Keratinocyte (primary cell): ENCODE measurements at regions not wholly inside any gene's neighbourhood (a gene's known extent, or its start where the extent isn't known, plus 50 kb on each side); places are given as distances from the start of the nearest gene placed in this dataset.
A peak's percentile ranks its signal among the peaks of the same experiment; 100 is the strongest.

Source experiments
- DNase-seq: peaks from one replicate; pipeline ENCODE4 v3.0.0-alpha.2; 2011; ENCODE audit warnings: low read depth, missing footprints, low spot score
- FAIRE-seq: peaks from 2 replicates; lab custom pipeline; 2011; peaks lifted over from hg19 to GRCh38; lab: Jason Lieb, UNC
- H2AFZ ChIP-seq: 2 replicates; pipeline ENCODE4 v1.6.0; 2012; ENCODE audit warnings: low read length, control low read depth, inconsistent platforms; ENCODE audit not compliant: control insufficient read depth
- H3K27ac ChIP-seq: 2 replicates; pipeline ENCODE4 v1.5.1; 2011; ENCODE audit warnings: low read length; ENCODE audit not compliant: control insufficient read depth, insufficient read depth
- H3K27me3 ChIP-seq: 3 replicates; pipeline ENCODE4 v1.6.0; 2011; ENCODE audit warnings: low read length; ENCODE audit not compliant: control insufficient read depth, insufficient read depth; ENCODE audit errors: extremely low read depth
- H3K36me3 ChIP-seq, 2 experiments: 2 replicates in 1 of 2; 3 replicates in 1 of 2; pipeline ENCODE4 v1.5.1; 2011; ENCODE audit warnings: low read length in 2 of 2, mild to moderate bottlenecking in 1 of 2; ENCODE audit not compliant: control insufficient read depth in 2 of 2, insufficient read depth in 2 of 2; ENCODE audit errors: extremely low read depth in 1 of 2
- H3K4me1 ChIP-seq: 3 replicates; pipeline ENCODE4 v1.5.1; 2011; ENCODE audit warnings: low read length; ENCODE audit not compliant: control insufficient read depth, insufficient read depth; ENCODE audit errors: extremely low read depth
- H3K4me2 ChIP-seq: 3 replicates; pipeline ENCODE4 v1.6.0; 2011; ENCODE audit warnings: low read depth, low read length; ENCODE audit not compliant: control insufficient read depth, insufficient read depth; ENCODE audit errors: extremely low read depth
- H3K4me3 ChIP-seq, 3 experiments: fragments of 200-600 bp in 1 of 3; sonication (generic) in 1 of 3; 2 replicates in 2 of 3; 3 replicates in 1 of 3; pipeline ENCODE4 v1.5.1; 2011 to 2016; ENCODE audit warnings: low read length in 3 of 3, mild to moderate bottlenecking in 3 of 3, control low read depth in 2 of 3, inconsistent platforms in 1 of 3, low read depth in 1 of 3, mixed read lengths in 1 of 3, mixed run types in 1 of 3, moderate library complexity in 1 of 3; ENCODE audit not compliant: control insufficient read depth in 2 of 3, insufficient read depth in 2 of 3; ENCODE audit errors: extremely low read depth in 1 of 3
- H3K79me2 ChIP-seq: 2 replicates; pipeline ENCODE4 v1.6.0; 2012; ENCODE audit warnings: low read length; ENCODE audit not compliant: control insufficient read depth, insufficient read depth
- H3K9ac ChIP-seq: 3 replicates; pipeline ENCODE4 v1.6.0; 2011; ENCODE audit warnings: low read length; ENCODE audit not compliant: control insufficient read depth, insufficient read depth; ENCODE audit errors: extremely low read depth
- H3K9me1 ChIP-seq: 3 replicates; pipeline ENCODE4 v1.6.0; 2011; ENCODE audit warnings: low read length; ENCODE audit not compliant: control insufficient read depth, insufficient read depth; ENCODE audit errors: extremely low read depth
- H3K9me3 ChIP-seq: 2 replicates; pipeline ENCODE4 v1.5.1; 2012; ENCODE audit warnings: low read depth, low read length; ENCODE audit not compliant: control insufficient read depth
- H4K20me1 ChIP-seq: 3 replicates; pipeline ENCODE4 v1.6.0; 2011; ENCODE audit warnings: low read length; ENCODE audit not compliant: control insufficient read depth, insufficient read depth; ENCODE audit errors: extremely low read depth
- CTCF ChIP-seq, 3 experiments: IDR thresholded peaks in 1 of 3; conservative IDR thresholded peaks in 1 of 3; optimal IDR thresholded peaks in 1 of 3; 2 replicates in 2 of 3; 3 replicates in 1 of 3; pipeline versions ENCODE3 to v1.5.1; 2011; ENCODE audit warnings: low read length in 3 of 3, mild to moderate bottlenecking in 3 of 3, moderate library complexity in 2 of 3, control low read depth in 1 of 3, inconsistent platforms in 1 of 3; ENCODE audit not compliant: insufficient read depth in 2 of 3; ENCODE audit errors: extremely low read depth in 1 of 3
- EZH2 ChIP-seq: IDR thresholded peaks from one replicate; pipeline ENCODE4 v1.6.1; 2012; ENCODE audit warnings: inconsistent platforms, mild to moderate bottlenecking, low read length, moderate library complexity
- dilution Hi-C: fragments of 300-500 bp; cut with MboI; formaldehyde crosslinking; loops from one replicate; pipeline ENCODE4 v1.7.0; 2020; ENCODE audit warnings: low sequenced_read_pairs; ENCODE audit not compliant: extremely low pct_ligation_motif_present

- Histone ChIP-seq H3K79me2 (no peaks in the 10 kb centered on the region), H2AFZ (no peak overlapping the region), H3K9me3 (no peaks in the 10 kb centered on the region), H3K9ac (no peak overlapping the region), H3K36me3 (no peaks in the 10 kb centered on the region), H4K20me1 (no peaks in the 10 kb centered on the region), H3K4me1 (peaks cover 13% of the 10 kb centered on the region), H3K4me2 (peak overlapping the region; percentile 7), H3K27me3 (no peaks in the 10 kb centered on the region), H3K4me3 (no peak overlapping the region), H3K9me1 (no peaks in the 10 kb centered on the region), H3K27ac (no peak overlapping the region)
- dilution Hi-C loops: no loop called here
- DNase-seq: no peak
- peak; percentile 48 for FAIRE-seq
- TF ChIP-seq CTCF (optimal IDR thresholded peaks at IDR 0.05 in 1 of 3, IDR thresholded peaks at IDR 0.05 in 1 of 3, conservative IDR thresholded peaks at IDR 0.05 in 1 of 3; ENCODE audit: extremely low read depth in 1 of 3, insufficient read depth in 2 of 3, low read length in 3 of 3): no peak
- no peak for TF ChIP-seq EZH2
Measured at GRCh38 chr2:207467716-207468347, 61.9 kb upstream of the CREB1 start.

GRCh38 chr2:207468488-207468887 lies 61.3 kb upstream of the CREB1 start:
- H3K27ac ChIP-seq: no peak overlapping the region
- FAIRE-seq (no peak), DNase-seq (no peak)
- H3K4me1 ChIP-seq: peaks cover 18% of the 10 kb centered on the region
- no peaks in the 10 kb centered on the region for H3K9me1 ChIP-seq
- no peaks in the 10 kb centered on the region for H3K79me2 ChIP-seq
- H3K36me3 ChIP-seq: no peaks in the 10 kb centered on the region
- H2AFZ ChIP-seq: no peak overlapping the region
- H3K27me3 ChIP-seq: no peaks in the 10 kb centered on the region
- H3K4me3 ChIP-seq: no peak overlapping the region
- no peak overlapping the region for H3K9ac ChIP-seq
- no peak for TF ChIP-seq EZH2
- TF ChIP-seq CTCF (optimal IDR thresholded peaks at IDR 0.05 in 1 of 3, IDR thresholded peaks at IDR 0.05 in 1 of 3, conservative IDR thresholded peaks at IDR 0.05 in 1 of 3; ENCODE audit: extremely low read depth in 1 of 3, insufficient read depth in 2 of 3, low read length in 3 of 3): no peak
- dilution Hi-C loops: no loop called here
- H3K4me2 ChIP-seq: no peak overlapping the region
- no peaks in the 10 kb centered on the region for H4K20me1 ChIP-seq
- no peaks in the 10 kb centered on the region for H3K9me3 ChIP-seq
